ENCODE measurements at regions not wholly inside any gene's neighbourhood (a gene's known extent, or its start where the extent isn't known, plus 50 kb on each side); places are given as distances from the start of the nearest gene placed in this dataset.
A peak's percentile ranks its signal among the peaks of the same experiment; 100 is the strongest.

GRCh38 chr2:103167599-103167998 is 405.8 kb downstream of the TMEM182 start:
- Mint-ChIP-seq H3K9me3 (peaks cover 0 to 2% of the 10 kb centered on the region in 2 donors), H3K4me1 (no peaks in the 10 kb centered on the region), H3K27ac (no peak overlapping the region), H3K4me3 (no peak overlapping the region), H3K27me3 (ENCODE audit: low read depth in 2 of 2) (no peaks in the 10 kb centered on the region), H3K36me3 (no peaks in the 10 kb centered on the region)
- H3K27me3 ChIP-seq (ENCODE audit: control insufficient read depth, insufficient read depth, low read length), result no peaks in the 10 kb centered on the region
- no peak overlapping the region for H3K4me3 ChIP-seq (ENCODE audit: low read length)
- no peaks in the 10 kb centered on the region for H3K4me1 ChIP-seq (ENCODE audit: control insufficient read depth, insufficient read depth, low read length)
- intact Hi-C loops (cut with micrococcal nuclease), result no loop called here
- WGBS (ENCODE audit: insufficient coverage), result 93% methylated on average over 9 of the region's 9 CpGs
- TF ChIP-seq, protein P1, sequence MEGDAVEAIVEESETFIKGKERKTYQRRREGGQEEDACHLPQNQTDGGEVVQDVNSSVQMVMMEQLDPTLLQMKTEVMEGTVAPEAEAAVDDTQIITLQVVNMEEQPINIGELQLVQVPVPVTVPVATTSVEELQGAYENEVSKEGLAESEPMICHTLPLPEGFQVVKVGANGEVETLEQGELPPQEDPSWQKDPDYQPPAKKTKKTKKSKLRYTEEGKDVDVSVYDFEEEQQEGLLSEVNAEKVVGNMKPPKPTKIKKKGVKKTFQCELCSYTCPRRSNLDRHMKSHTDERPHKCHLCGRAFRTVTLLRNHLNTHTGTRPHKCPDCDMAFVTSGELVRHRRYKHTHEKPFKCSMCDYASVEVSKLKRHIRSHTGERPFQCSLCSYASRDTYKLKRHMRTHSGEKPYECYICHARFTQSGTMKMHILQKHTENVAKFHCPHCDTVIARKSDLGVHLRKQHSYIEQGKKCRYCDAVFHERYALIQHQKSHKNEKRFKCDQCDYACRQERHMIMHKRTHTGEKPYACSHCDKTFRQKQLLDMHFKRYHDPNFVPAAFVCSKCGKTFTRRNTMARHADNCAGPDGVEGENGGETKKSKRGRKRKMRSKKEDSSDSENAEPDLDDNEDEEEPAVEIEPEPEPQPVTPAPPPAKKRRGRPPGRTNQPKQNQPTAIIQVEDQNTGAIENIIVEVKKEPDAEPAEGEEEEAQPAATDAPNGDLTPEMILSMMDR (IDR thresholded peaks at IDR 0.05), result no peak
- ATAC-seq (no peak), DNase-seq (no peak)
- H3K36me3 ChIP-seq (ENCODE audit: control insufficient read depth, insufficient read depth, low read length), result no peaks in the 10 kb centered on the region
- no peaks in the 10 kb centered on the region for H3K9me3 ChIP-seq (ENCODE audit: control insufficient read depth, insufficient read depth, low read length)
- no peak overlapping the region for H3K27ac ChIP-seq (ENCODE audit: low read length)

DNA sequence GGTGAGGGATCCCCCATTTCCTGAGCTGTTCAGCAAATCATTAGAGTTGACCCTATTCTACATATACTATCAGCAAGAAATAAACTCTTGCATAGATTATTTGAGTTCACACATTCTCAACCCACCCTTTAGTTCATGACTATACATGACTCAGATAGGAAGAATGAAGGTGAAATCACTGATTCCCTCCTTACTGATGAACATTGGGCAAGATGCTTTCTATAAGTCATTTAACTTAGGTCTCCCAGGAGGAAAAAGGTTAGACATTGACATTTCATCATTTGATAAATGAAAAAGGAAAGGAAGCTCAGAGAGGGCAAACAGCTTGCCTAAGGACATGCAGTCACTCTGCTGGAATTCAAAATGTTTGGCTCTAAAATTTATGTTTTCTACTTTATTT is 408.0 kb downstream of the TMEM182 start:
- DNase-seq (no peak), ATAC-seq (no peak)
- no peaks in the 10 kb centered on the region for H3K4me1 ChIP-seq (ENCODE audit: control insufficient read depth, insufficient read depth, low read length)
- Mint-ChIP-seq H3K27ac (no peak overlapping the region), H3K36me3 (no peaks in the 10 kb centered on the region), H3K9me3 (peaks cover 0 to 4% of the 10 kb centered on the region in 2 donors), H3K27me3 (ENCODE audit: low read depth in 2 of 2) (no peaks in the 10 kb centered on the region), H3K4me3 (no peak overlapping the region), H3K4me1 (peaks cover 0 to 6% of the 10 kb centered on the region in 2 donors)
- H3K36me3 ChIP-seq (ENCODE audit: control insufficient read depth, insufficient read depth, low read length), result no peaks in the 10 kb centered on the region
- H3K9me3 ChIP-seq (ENCODE audit: control insufficient read depth, insufficient read depth, low read length), result no peaks in the 10 kb centered on the region
- TF ChIP-seq, protein P1 (IDR thresholded peaks at IDR 0.05), result no peak
- no peaks in the 10 kb centered on the region for H3K27me3 ChIP-seq (ENCODE audit: control insufficient read depth, insufficient read depth, low read length)
- H3K27ac ChIP-seq (ENCODE audit: low read length), result no peak overlapping the region
- no peak overlapping the region for H3K4me3 ChIP-seq (ENCODE audit: low read length)
- intact Hi-C loops (cut with micrococcal nuclease), result no loop called here

- no peak overlapping the region for H3K27ac Mint-ChIP-seq
- DNase-seq, result no peak
- no peak for ATAC-seq
- no peaks in the 10 kb centered on the region for H3K36me3 ChIP-seq (ENCODE audit: control insufficient read depth, insufficient read depth, low read length)
- 100% methylated on average over 1 of the region's 2 CpGs for WGBS (ENCODE audit: insufficient coverage)
- H3K4me1 ChIP-seq (ENCODE audit: control insufficient read depth, insufficient read depth, low read length), result no peaks in the 10 kb centered on the region
- H3K27me3 Mint-ChIP-seq (ENCODE audit: low read depth in 2 of 2), result peaks cover 0 to 3% of the 10 kb centered on the region in 2 donors
- no peak overlapping the region for H3K4me3 Mint-ChIP-seq
- no peak overlapping the region for H3K4me3 ChIP-seq (ENCODE audit: low read length)
- TF ChIP-seq, protein P1 (IDR thresholded peaks at IDR 0.05), result no peak
- no peaks in the 10 kb centered on the region for H3K27me3 ChIP-seq (ENCODE audit: control insufficient read depth, insufficient read depth, low read length)
- peaks cover 0 to 6% of the 10 kb centered on the region in 2 donors for H3K4me1 Mint-ChIP-seq
- peaks cover 0 to 4% of the 10 kb centered on the region in 2 donors for H3K9me3 Mint-ChIP-seq
- intact Hi-C loops (cut with micrococcal nuclease), result no loop called here
- no peak overlapping the region for H3K27ac ChIP-seq (ENCODE audit: low read length)
- H3K9me3 ChIP-seq (ENCODE audit: control insufficient read depth, insufficient read depth, low read length), result no peaks in the 10 kb centered on the region
- no peaks in the 10 kb centered on the region for H3K36me3 Mint-ChIP-seq
Measured at GRCh38 chr2:103172821-103173220, 411.0 kb downstream of the TMEM182 start.

- Mint-ChIP-seq H3K4me3 (no peak overlapping the region), H3K36me3 (no peaks in the 10 kb centered on the region), H3K4me1 (peaks cover 0 to 6% of the 10 kb centered on the region in 2 donors), H3K9me3 (peaks cover 0 to 4% of the 10 kb centered on the region in 2 donors), H3K27me3 (ENCODE audit: low read depth in 2 of 2) (peaks cover 3 to 12% of the 10 kb centered on the region in 2 donors), H3K27ac (peak overlapping the region in 1 of 2 donors; percentile 41)
- no peak overlapping the region for H3K4me3 ChIP-seq (ENCODE audit: low read length)
- H3K36me3 ChIP-seq (ENCODE audit: control insufficient read depth, insufficient read depth, low read length), result no peaks in the 10 kb centered on the region
- no peaks in the 10 kb centered on the region for H3K4me1 ChIP-seq (ENCODE audit: control insufficient read depth, insufficient read depth, low read length)
- DNase-seq, result no peak
- ATAC-seq, result peak in 1 of 3 donors; percentile 44
- intact Hi-C loops (cut with micrococcal nuclease), result no loop called here
- TF ChIP-seq, protein P1 (IDR thresholded peaks at IDR 0.05), result no peak
- no peaks in the 10 kb centered on the region for H3K9me3 ChIP-seq (ENCODE audit: control insufficient read depth, insufficient read depth, low read length)
- 88% methylated on average over 1 of the region's 2 CpGs for WGBS (ENCODE audit: insufficient coverage)
- H3K27me3 ChIP-seq (ENCODE audit: control insufficient read depth, insufficient read depth, low read length), result no peaks in the 10 kb centered on the region
- H3K27ac ChIP-seq (ENCODE audit: low read length), result no peak overlapping the region
Measured at GRCh38 chr2:103174711-103175110, 412.9 kb downstream of the TMEM182 start.

Measured in natural killer cell (primary cell).